ENCODE measurements at regions not wholly inside any gene's neighbourhood (a gene's known extent, or its start where the extent isn't known, plus 50 kb on each side); places are given as distances from the start of the nearest gene placed in this dataset.

GRCh38 chr1:11387829-11388228 is 91.1 kb upstream of the DISP3 start:
- TF ChIP-seq CTCF (IDR thresholded peaks at IDR 0.05): no peak
- Histone ChIP-seq H3K36me3 (no peaks in the 10 kb centered on the region), H3K27me3 (no peaks in the 10 kb centered on the region), H3K4me3 (no peak overlapping the region), H3K4me1 (no peaks in the 10 kb centered on the region), H3K27ac (no peak overlapping the region), H3K9me3 (no peaks in the 10 kb centered on the region), H3K9ac (ENCODE audit: low read depth in 2 of 2, low read length in 2 of 2) (no peak overlapping the region)
- intact Hi-C loops (cut with DNase I): no loop called here
- no peak for DNase-seq

- no peaks in the 10 kb centered on the region for H3K9me3 ChIP-seq
- no peaks in the 10 kb centered on the region for H3K27me3 ChIP-seq
- no peak for DNase-seq
- H3K9ac ChIP-seq (ENCODE audit: low read depth in 2 of 2, low read length in 2 of 2): no peak overlapping the region
- H3K4me1 ChIP-seq: no peaks in the 10 kb centered on the region
- no peak overlapping the region for H3K27ac ChIP-seq
- no peak for TF ChIP-seq CTCF (IDR thresholded peaks at IDR 0.05)
- no peak overlapping the region for H3K4me3 ChIP-seq
- intact Hi-C loops (cut with DNase I): no loop called here
- H3K36me3 ChIP-seq: no peaks in the 10 kb centered on the region
These were observed 90.3 kb upstream of the DISP3 start for GRCh38 chr1:11388617-11389016.

- Histone ChIP-seq H3K27me3 (no peaks in the 10 kb centered on the region), H3K4me1 (no peaks in the 10 kb centered on the region), H3K9ac (ENCODE audit: low read depth in 2 of 2, low read length in 2 of 2) (no peak overlapping the region), H3K4me3 (no peak overlapping the region), H3K36me3 (no peaks in the 10 kb centered on the region), H3K27ac (no peak overlapping the region), H3K9me3 (no peaks in the 10 kb centered on the region)
- intact Hi-C loops (cut with DNase I): no loop called here
- TF ChIP-seq CTCF (IDR thresholded peaks at IDR 0.05): no peak
- DNase-seq: no peak
These were observed 87.6 kb upstream of the DISP3 start for GRCh38 chr1:11391327-11391726.

GRCh38 chr1:11391886-11392285 is 87.1 kb upstream of the DISP3 start:
- TF ChIP-seq CTCF (IDR thresholded peaks at IDR 0.05): no peak
- Histone ChIP-seq H3K9ac (ENCODE audit: low read depth in 2 of 2, low read length in 2 of 2) (no peak overlapping the region), H3K27me3 (no peaks in the 10 kb centered on the region), H3K36me3 (no peaks in the 10 kb centered on the region), H3K27ac (no peak overlapping the region), H3K9me3 (no peaks in the 10 kb centered on the region), H3K4me3 (no peak overlapping the region), H3K4me1 (no peaks in the 10 kb centered on the region)
- intact Hi-C loops (cut with DNase I): no loop called here
- no peak for DNase-seq

GRCh38 chr1:11394592-11395245 is 84.2 kb upstream of the DISP3 start:
- Histone ChIP-seq H3K27me3 (no peaks in the 10 kb centered on the region), H3K4me1 (no peaks in the 10 kb centered on the region), H3K4me3 (no peak overlapping the region), H3K27ac (peak overlapping the region; percentile 61), H3K9me3 (no peaks in the 10 kb centered on the region), H3K9ac (ENCODE audit: low read depth in 2 of 2, low read length in 2 of 2) (no peak overlapping the region), H3K36me3 (no peaks in the 10 kb centered on the region)
- TF ChIP-seq CTCF (IDR thresholded peaks at IDR 0.05): no peak
- intact Hi-C loops (cut with DNase I): no loop called here
- no peak for DNase-seq

Data from colonic mucosa (tissue), 4 donors.